Prostate gland (tissue), 2 donors: ENCODE measurements at regions not wholly inside any gene's neighbourhood (a gene's known extent, or its start where the extent isn't known, plus 50 kb on each side); places are given as distances from the start of the nearest gene placed in this dataset.

Experiments used
- POLR2A ChIP-seq: fragments of 450-650 bp; IDR thresholded peaks from one replicate; pipeline ENCODE4 v1.6.1; 2016; ENCODE audit warnings: antibody characterized with exemption, mild to moderate bottlenecking
- POLR2AphosphoS5 ChIP-seq: sonication (generic); formaldehyde crosslinking; IDR thresholded peaks from one replicate; pipeline ENCODE4 v1.6.1; 2017; ENCODE audit warnings: antibody characterized with exemption
- TF ChIP-seq, protein P1 (sequence below), 4 experiments: fragments of 200-600 bp in 2 of 4; fragments of 450-650 bp in 2 of 4; sonication (generic) in 2 of 4; IDR thresholded peaks; 1 replicate in 3 of 4; 2 replicates in 1 of 4; pipeline ENCODE4 v1.5.1; 2016 to 2019; ENCODE audit warnings: antibody characterized with exemption in 4 of 4, mild to moderate bottlenecking in 2 of 4, moderate library complexity in 2 of 4

GRCh38 chr2:13093416-13093991 lies 376.8 kb downstream of the TRIB2 start:
- TF ChIP-seq, protein P1, sequence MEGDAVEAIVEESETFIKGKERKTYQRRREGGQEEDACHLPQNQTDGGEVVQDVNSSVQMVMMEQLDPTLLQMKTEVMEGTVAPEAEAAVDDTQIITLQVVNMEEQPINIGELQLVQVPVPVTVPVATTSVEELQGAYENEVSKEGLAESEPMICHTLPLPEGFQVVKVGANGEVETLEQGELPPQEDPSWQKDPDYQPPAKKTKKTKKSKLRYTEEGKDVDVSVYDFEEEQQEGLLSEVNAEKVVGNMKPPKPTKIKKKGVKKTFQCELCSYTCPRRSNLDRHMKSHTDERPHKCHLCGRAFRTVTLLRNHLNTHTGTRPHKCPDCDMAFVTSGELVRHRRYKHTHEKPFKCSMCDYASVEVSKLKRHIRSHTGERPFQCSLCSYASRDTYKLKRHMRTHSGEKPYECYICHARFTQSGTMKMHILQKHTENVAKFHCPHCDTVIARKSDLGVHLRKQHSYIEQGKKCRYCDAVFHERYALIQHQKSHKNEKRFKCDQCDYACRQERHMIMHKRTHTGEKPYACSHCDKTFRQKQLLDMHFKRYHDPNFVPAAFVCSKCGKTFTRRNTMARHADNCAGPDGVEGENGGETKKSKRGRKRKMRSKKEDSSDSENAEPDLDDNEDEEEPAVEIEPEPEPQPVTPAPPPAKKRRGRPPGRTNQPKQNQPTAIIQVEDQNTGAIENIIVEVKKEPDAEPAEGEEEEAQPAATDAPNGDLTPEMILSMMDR (IDR thresholded peaks at IDR 0.05): no peak
- TF ChIP-seq POLR2A: no peak
- no peak for TF ChIP-seq POLR2AphosphoS5
